ENCODE measurements at regions not wholly inside any gene's neighbourhood (a gene's known extent, or its start where the extent isn't known, plus 50 kb on each side); places are given as distances from the start of the nearest gene placed in this dataset.

DNA sequence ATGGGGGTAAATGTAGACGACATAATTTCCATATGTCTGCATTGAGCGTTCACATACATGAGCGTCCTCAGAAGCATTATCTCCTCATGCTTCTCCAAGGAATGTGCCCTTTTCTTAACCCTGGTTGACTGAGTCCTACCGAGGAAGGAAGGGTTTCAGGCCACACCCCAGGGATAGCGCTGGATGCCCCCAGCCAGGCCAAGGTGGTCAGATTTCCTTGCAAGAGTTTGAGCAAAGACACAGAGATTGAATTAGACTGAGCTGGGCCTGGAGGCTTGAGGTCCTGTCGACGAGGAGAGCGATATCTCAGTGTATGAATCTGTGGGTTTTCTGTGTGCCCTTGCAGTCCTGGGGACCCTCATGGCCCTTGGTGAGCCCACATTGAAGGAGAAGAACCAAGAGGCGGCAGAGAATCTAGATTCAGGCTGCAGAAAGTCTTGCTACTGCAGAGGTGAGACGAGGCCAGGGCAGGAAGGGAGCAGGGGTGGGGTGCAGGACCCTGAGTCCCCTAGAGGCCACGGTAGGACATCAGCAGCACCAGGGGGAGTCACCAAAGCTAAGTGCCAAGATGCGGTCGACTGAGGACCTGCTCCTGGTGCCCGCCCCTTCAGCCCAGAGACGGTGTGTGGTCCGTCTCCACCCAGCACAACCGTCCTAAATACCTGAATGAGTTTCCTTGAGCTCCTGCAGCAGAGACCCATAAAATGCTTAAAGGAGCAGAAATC lies 94.7 kb upstream of the DIO3 start:
- DNase-seq (ENCODE audit: low read depth in 2 of 2), result no peak

GRCh38 chr14:101467181-101467926 lies 93.9 kb upstream of the DIO3 start:
- no peak for DNase-seq (ENCODE audit: low read depth in 2 of 2)

- DNase-seq (ENCODE audit: low read depth in 2 of 2), result no peak
Measured at GRCh38 chr14:101469382-101470247, 91.7 kb upstream of the DIO3 start.

DNA sequence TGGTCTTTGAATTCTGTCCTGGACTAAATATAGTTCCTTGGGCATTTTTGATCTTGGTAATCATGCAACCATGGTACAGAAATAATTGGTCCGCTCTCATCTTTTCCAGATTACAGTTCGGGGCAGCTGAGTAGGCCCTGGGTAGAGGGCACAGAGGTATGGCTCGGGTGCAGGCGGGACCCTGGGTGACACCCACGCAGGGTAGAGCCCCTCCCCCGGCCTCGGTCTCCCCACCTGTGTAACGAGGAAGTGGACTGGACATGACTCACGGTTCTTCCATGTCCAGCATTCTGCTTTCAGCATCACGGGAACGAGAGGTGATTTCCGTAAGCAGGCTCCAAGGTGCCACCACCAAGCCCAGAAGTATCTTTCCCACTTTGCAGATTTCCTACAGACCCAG lies 91.0 kb upstream of the DIO3 start:
- no peak for DNase-seq (ENCODE audit: low read depth in 2 of 2)

DNA sequence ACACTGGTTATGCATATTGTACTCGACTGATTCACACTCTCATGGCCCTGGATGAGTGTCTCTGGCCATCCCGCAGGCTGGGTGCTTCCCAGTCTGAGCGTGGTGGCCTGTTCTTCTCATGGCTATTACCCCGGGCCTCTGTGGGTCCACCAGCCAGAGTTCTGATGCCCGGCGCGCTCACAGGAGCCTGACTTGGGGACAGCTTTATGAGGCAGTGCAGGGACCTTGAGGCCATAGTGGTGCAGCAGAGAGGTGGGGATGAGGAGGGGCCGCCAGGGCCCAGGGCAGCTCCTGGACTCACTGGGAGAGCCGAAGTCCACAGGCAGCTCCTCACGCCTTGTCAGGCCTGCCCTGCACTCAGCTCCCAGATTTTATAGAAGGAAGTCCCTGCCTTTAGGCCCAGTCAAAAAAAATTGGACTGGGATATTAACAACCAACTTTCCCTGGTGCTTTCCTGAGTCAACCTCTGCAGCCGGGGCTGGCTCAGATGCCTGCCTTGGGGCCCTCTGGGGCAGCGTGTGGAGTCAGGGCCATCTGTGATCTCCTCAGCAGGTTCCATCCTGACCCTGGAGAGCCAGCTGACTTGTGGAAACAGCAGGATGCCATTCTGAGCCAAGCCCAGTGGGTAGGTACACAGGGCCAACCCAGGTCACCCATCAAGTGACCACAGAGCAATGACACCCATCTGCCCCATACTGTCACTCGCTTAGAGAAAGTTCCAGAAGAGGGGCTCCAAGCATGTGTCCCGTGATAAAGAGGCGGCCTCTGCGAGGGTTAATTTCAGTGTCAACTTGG lies 89.4 kb upstream of the DIO3 start:
- no peak for DNase-seq (ENCODE audit: low read depth in 2 of 2)

DNA sequence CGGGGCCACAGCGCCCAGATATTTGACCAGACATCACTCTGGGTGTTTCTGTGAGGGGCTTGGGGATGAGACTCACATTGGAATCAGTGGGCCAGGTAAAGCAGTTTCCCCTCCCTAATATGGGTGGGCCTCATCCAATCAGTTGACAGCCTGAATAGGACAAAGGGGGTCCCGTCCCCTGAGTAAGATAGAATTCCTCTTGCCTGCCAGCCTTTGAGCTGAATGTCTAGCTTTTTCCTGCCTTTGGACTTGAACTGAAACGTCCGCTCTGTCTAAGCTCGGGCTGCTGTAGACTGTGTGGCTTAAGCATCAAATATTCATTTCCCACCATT lies 88.8 kb upstream of the DIO3 start:
- no peak for DNase-seq (ENCODE audit: low read depth in 2 of 2)

DNA sequence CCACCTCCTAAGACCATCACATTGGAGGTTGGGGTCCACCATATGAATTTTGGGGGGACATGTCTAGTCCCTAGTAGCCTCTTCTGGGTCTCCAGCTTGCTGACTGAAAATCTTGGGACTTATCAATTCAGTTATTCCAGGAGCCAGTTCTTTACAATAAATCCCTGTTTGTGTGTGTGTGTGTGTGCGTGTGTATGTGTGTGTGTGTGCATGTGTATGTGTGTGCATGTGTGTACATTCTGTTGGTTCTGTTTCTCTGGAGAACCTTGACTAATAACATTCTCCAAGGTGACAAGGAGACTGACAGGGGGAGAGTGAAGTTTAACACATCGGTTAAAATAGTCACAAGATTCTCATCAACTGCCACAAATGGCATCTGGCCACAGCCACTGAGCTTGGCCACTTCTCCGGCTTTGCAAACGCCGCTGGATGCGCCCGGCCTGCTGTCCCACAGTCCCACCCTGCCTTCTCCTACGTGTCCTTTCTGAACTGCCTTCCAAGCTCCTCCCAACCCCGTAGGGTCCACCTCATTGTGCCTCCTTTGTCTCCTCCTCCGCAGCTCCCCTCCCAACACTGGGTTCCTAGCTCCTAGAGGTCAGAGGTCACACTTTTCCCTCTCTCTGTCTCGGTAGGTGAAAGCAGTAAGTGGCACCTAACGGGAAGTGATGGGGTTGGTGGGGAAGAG lies 88.1 kb upstream of the DIO3 start:
- no peak for DNase-seq (ENCODE audit: low read depth in 2 of 2)

DNA sequence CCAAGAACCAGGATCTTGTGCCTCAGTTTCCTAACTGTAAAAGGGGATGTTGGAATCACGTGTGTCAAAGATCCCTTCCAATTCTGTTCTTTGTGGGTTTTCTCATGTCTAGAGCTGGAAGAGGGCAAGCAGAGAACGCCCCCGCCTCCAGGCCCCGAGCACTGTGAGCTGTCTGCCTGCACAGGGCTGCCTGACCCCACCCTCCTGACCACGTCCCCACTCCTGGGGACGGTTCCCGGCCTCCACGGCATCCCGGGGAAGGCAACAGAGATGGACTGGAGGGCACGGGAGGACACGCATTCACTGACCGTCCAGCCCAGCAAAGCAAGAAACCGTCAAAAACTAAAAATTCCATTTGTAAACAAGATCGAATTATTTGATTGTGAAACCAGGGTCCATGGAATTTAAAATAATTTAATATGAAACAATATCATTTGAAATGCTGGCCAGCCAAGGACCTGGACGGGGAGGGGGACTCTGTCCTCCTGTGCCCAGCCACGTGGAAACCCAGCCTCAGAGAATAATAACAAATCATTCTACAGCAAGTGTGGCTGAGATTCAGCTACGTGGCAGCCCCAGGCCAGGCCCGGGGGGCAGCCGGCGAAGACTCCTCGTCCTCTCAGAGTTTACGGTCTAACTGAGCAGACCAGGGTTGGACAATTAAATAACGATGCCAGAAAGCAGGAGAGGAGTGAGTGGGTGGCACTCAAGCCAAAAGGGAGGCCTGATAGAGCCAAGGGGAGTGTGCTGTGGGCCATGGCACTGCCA lies 87.3 kb upstream of the DIO3 start:
- DNase-seq (ENCODE audit: low read depth in 2 of 2), result no peak

- no peak for DNase-seq (ENCODE audit: low read depth in 2 of 2)
Measured at GRCh38 chr14:101474563-101475455, 86.5 kb upstream of the DIO3 start.

- DNase-seq (ENCODE audit: low read depth in 2 of 2), result no peak
Measured at GRCh38 chr14:101475456-101476257, 85.6 kb upstream of the DIO3 start.

DNA sequence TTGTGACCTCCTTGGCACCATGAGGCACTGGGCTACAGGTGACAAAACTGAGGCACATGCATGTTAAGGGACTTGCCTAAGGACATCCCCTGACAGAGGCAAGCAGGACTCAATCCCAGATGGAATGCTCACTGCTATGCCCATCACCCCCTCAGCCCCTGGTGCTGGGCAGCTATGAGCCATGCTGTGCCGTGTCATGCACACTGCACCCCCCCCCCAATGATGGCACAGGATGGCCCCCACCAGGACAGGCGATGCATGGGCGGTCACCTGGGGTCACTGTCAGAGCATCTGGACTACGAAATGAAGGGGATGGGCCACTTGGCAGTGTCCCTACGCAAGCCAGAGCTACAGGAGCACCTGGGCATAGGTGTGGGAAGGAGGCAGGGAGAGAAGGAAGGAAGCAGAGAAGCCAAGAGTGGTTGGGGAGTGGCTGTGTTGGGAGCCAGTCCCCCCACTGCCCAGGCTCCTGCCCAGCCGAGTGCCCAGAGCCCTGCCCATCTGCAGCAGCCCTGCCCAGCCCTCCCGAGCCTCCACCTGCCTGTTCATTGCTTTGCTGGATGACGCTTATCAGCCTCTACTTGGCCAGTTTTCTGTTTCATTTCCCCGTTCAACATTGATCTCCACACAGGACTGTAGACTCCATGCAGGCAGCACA lies 84.9 kb upstream of the DIO3 start:
- DNase-seq (ENCODE audit: low read depth in 2 of 2), result no peak

DNA sequence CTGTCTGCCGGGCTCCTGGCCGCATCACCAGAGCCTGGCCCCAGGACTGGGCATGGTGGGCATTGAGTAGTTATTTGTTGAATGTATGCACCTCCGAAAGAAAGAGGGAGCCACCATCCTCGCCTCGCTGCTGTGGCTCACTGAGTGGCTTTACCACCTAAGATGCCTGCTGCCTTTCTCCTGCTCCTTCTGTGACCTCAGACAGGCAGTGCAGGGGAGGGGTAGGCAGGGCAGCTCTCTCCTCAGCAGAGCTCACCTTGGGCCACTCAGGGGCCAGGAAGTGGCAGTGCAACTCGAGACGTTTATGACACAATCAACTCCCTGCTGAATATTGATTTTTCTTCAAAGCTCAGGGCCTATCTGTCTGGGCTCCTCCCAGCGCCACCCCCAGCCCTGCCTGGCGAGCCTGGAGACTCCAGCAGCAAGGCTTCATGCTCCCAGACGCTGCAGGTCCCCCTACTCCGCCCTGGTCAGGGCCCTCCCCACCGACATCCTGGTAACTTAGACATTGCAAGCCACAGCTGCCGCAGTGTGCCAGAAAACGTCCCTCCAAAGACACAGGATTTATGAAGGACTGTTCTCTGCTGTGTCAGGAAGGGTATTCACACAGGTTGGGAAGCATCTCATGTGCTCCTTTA lies 84.3 kb upstream of the DIO3 start:
- no peak for DNase-seq (ENCODE audit: low read depth in 2 of 2)

GRCh38 chr14:101477648-101478047 lies 83.6 kb upstream of the DIO3 start:
- no peak for DNase-seq (ENCODE audit: low read depth in 2 of 2)

- no peak for DNase-seq (ENCODE audit: low read depth in 2 of 2)
Measured at GRCh38 chr14:101478096-101478495, 83.2 kb upstream of the DIO3 start.

DNA sequence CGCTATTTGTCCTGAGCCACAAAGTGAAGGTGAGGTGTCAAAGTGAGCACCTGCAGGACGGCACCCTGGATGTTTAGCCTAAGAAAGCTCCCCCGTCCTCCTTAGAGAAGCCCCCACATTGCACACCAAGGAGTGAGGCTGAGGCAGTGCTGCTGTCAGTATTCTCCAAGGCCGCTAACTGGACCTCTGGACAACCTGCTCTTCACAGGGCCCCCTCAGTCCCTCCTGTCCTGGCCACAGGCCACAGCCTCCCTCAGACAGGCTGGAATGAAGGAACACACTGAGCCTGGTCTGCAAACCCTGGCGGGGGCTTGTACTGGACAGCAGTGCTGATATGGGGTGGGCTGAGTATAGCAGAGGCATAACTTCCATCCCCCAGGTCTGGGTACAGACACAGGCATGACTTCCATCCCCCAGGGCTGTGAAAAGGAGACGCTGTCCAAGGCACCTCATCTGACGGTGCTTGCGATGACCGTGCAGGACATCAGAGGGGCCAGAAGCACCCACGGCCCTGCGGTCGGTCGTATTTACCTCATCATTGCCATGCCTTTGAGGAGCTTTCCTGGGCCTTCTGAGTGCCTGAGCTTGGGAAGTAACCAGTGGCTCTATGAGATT lies 82.4 kb upstream of the DIO3 start:
- DNase-seq (ENCODE audit: low read depth in 2 of 2), result no peak

DNA sequence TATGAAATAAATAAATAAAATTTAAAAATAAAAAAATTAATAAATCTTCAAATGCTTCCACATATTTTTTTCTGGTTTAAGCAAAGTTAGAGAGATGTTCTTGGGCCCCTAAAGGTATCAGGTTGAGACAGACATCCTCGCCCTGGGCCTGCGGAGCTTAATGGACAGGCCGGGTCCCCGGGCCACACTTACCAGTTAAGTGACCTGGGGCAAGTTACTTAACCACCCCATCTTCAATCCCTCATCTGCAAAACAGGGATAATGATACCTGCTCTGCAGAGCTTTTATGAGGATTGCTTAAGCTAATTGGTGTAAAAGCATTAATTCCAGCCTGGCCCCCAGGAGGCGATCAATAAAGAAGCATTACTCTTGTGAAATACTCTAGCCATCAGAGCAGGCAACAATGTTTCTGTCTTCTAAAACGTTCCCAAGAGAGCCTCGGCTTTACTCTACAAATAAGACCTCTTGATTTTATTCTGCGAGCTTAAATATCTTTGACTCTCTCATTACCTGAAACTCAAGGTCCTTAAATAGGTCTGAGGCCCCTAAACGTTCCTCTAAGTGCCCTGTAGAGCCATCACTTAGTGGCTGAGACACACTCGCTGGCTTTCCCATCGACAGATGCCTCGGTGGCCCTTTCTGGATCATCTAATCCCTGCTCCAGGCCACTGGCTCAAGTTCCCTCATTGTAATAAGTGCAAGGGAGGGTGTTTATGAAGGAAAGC lies 81.1 kb upstream of the DIO3 start:
- no peak for DNase-seq (ENCODE audit: low read depth in 2 of 2)

Data from stimulated activated CD8-positive, alpha-beta memory T cell treated with anti-CD3 and anti-CD28 coated beads, Interleukin-15, amount 100 ng/mL, for 4 hours (primary cell).